K562 (cell line): ENCODE measurements at regions not wholly inside any gene's neighbourhood (a gene's known extent, or its start where the extent isn't known, plus 50 kb on each side); places are given as distances from the start of the nearest gene placed in this dataset.

Experiments
- CHD4 ChIP-seq: fragments of 200-600 bp; sonication (generic); IDR thresholded peaks from 3 replicates; pipeline ENCODE4 v1.6.1; 2012; ENCODE audit warnings: low read depth, mild to moderate bottlenecking, mixed read lengths, low read length, inconsistent platforms; ENCODE audit not compliant: insufficient read depth, insufficient replicate concordance, poor library complexity, severe bottlenecking
- DIDO1 ChIP-seq: fragments of 450-650 bp; IDR thresholded peaks from 2 replicates; pipeline ENCODE4 v1.6.1; 2016; ENCODE audit warnings: low read depth, missing biosample characterization, missing genetic modification characterization
- FOXP1 ChIP-seq: sonication (generic); formaldehyde crosslinking; IDR thresholded peaks from 2 replicates; pipeline ENCODE4 v1.8.0; 2022; ENCODE audit warnings: mild to moderate bottlenecking, missing genetic modification reagents
- HDAC2 ChIP-seq: fragments of 450-650 bp; IDR thresholded peaks from 2 replicates; pipeline ENCODE4 v1.6.1; 2016; ENCODE audit warnings: mild to moderate bottlenecking
- MTA3 ChIP-seq: fragments of 450-650 bp; formaldehyde crosslinking; IDR thresholded peaks from 2 replicates; pipeline ENCODE4 v1.6.1; 2017; ENCODE audit warnings: mild to moderate bottlenecking, borderline replicate concordance
- ZNF586 ChIP-seq: fragments of 450-650 bp; formaldehyde crosslinking; conservative IDR thresholded peaks from 2 replicates; pipeline ENCODE4 v1.4.0; 2020; ENCODE audit warnings: mild to moderate bottlenecking, moderate library complexity
- TF ChIP-seq, protein P1 (sequence below), 2 experiments: IDR thresholded peaks; 2 replicates each; pipeline ENCODE4 v1.6.1; 2011; ENCODE audit warnings: borderline replicate concordance in 1 of 2, control low read depth in 1 of 2, low read depth in 1 of 2, low read length in 1 of 2, mild to moderate bottlenecking in 1 of 2, mixed read lengths in 1 of 2, moderate library complexity in 1 of 2; ENCODE audit not compliant: insufficient read depth in 1 of 2, insufficient read length in 1 of 2, poor library complexity in 1 of 2, severe bottlenecking in 1 of 2; ENCODE audit errors: extremely low read depth in 1 of 2
- TF ChIP-seq, protein P2 (sequence below): fragments of 450-650 bp; IDR thresholded peaks from 2 replicates; pipeline ENCODE4 v1.7.0; 2016; ENCODE audit warnings: borderline replicate concordance

DNA sequence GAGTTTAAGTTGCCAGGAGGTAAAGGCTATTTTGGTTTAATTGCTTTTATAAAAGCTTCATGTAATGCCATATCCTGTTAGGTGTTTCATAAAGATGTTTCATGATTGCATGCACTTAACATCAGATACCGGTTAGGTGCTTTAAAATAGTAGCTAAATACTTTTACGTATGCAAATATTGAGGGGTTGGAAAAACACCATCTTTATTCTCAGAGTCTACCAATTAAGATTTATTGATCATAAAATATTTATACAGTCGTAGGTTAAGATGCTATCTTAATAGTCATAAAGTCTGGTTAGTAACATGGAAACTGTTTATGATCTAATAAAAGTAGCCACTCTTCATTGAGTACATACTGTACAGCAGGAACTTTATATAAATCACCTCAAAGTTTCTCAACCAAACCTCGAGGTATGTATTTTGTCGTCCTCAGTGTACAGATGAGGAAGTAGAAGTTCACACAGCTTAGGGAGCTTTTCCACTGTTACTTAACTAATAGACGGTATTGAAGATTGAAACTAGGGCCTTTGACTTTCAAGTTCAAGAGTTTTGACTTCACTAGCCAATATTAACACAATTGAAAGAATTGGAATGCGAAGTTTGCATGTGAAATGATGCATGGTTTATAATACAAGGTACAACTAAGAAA is 897.1 kb downstream of the GATA3 start (continued):
- TF ChIP-seq CHD4: no peak
- no peak for TF ChIP-seq DIDO1 (tag)
- TF ChIP-seq ZNF586 (CRISPR knock-in tag): no peak
- no peak for TF ChIP-seq FOXP1 (CRISPR knock-in tag)
- TF ChIP-seq, protein P1, sequence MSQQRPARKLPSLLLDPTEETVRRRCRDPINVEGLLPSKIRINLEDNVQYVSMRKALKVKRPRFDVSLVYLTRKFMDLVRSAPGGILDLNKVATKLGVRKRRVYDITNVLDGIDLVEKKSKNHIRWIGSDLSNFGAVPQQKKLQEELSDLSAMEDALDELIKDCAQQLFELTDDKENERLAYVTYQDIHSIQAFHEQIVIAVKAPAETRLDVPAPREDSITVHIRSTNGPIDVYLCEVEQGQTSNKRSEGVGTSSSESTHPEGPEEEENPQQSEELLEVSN (IDR thresholded peaks at IDR 0.05; ENCODE audit: borderline replicate concordance in 1 of 2, extremely low read depth in 1 of 2, insufficient read depth in 1 of 2, insufficient read length in 1 of 2, low read depth in 1 of 2, low read length in 1 of 2, poor library complexity in 1 of 2, severe bottlenecking in 1 of 2): no peak
- TF ChIP-seq, protein P2, sequence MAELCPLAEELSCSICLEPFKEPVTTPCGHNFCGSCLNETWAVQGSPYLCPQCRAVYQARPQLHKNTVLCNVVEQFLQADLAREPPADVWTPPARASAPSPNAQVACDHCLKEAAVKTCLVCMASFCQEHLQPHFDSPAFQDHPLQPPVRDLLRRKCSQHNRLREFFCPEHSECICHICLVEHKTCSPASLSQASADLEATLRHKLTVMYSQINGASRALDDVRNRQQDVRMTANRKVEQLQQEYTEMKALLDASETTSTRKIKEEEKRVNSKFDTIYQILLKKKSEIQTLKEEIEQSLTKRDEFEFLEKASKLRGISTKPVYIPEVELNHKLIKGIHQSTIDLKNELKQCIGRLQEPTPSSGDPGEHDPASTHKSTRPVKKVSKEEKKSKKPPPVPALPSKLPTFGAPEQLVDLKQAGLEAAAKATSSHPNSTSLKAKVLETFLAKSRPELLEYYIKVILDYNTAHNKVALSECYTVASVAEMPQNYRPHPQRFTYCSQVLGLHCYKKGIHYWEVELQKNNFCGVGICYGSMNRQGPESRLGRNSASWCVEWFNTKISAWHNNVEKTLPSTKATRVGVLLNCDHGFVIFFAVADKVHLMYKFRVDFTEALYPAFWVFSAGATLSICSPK: no peak
- no peak for TF ChIP-seq MTA3
- no peak for TF ChIP-seq HDAC2
